Loucy (cell line): ENCODE measurements at regions not wholly inside any gene's neighbourhood (a gene's known extent, or its start where the extent isn't known, plus 50 kb on each side); places are given as distances from the start of the nearest gene placed in this dataset.

Source experiments
- H2AFZ ChIP-seq: fragments of 200-600 bp; sonication (generic); 2 replicates; pipeline ENCODE4 v1.6.0; 2016; ENCODE audit warnings: antibody characterized with exemption, mild to moderate bottlenecking, low read length, moderate library complexity
- H3F3A ChIP-seq: fragments of 200-600 bp; 2 replicates; pipeline ENCODE4 v1.6.0; 2016; ENCODE audit warnings: antibody characterized with exemption, low read depth, mild to moderate bottlenecking
- H3K27me3 ChIP-seq: fragments of 200-600 bp; sonication (generic); 2 replicates; pipeline ENCODE4 v1.6.1; 2014; ENCODE audit warnings: low read length, mild to moderate bottlenecking; ENCODE audit not compliant: insufficient read depth, poor library complexity, severe bottlenecking
- H3K36me3 ChIP-seq: fragments of 200-600 bp; sonication (generic); 2 replicates; pipeline ENCODE4 v1.6.1; 2016; ENCODE audit warnings: low read length; ENCODE audit not compliant: insufficient read depth
- H3K4me1 ChIP-seq: fragments of 200-600 bp; sonication (generic); 2 replicates; pipeline ENCODE4 v1.5.1; 2014; ENCODE audit warnings: low read length, mild to moderate bottlenecking; ENCODE audit not compliant: insufficient read depth, poor library complexity, severe bottlenecking
- H3K4me2 ChIP-seq: fragments of 200-600 bp; sonication (generic); 2 replicates; pipeline ENCODE4 v1.6.0; 2014; ENCODE audit warnings: antibody characterized with exemption, low read length, low read depth, mild to moderate bottlenecking; ENCODE audit not compliant: poor library complexity, severe bottlenecking
- H3K4me3 ChIP-seq: fragments of 200-600 bp; sonication (generic); 2 replicates; pipeline ENCODE4 v1.5.1; 2014; ENCODE audit warnings: low read length, mild to moderate bottlenecking, mixed read lengths; ENCODE audit not compliant: poor library complexity, severe bottlenecking
- H3K79me2 ChIP-seq: fragments of 200-600 bp; sonication (generic); 2 replicates; pipeline ENCODE4 v1.6.1; 2014; ENCODE audit warnings: low read length; ENCODE audit not compliant: insufficient read depth
- H3K9ac ChIP-seq: fragments of 200-600 bp; sonication (generic); 2 replicates; pipeline ENCODE4 v1.6.0; 2014; ENCODE audit warnings: mild to moderate bottlenecking, low read depth, low read length, moderate library complexity; ENCODE audit not compliant: poor library complexity, severe bottlenecking
- H3K9me2 ChIP-seq: fragments of 200-600 bp; sonication (generic); replicated peaks from 2 replicates; pipeline ENCODE4 v1.6.1; 2016; ENCODE audit warnings: low read depth, low read length, mixed read lengths
- H3K9me3 ChIP-seq: fragments of 200-600 bp; sonication (generic); 2 replicates; pipeline ENCODE4 v1.6.1; 2014; ENCODE audit warnings: mild to moderate bottlenecking, antibody characterized with exemption, low read length, low read depth; ENCODE audit not compliant: insufficient read depth
- H4K20me1 ChIP-seq: fragments of 200-600 bp; sonication (generic); 2 replicates; pipeline ENCODE4 v1.6.0; 2014; ENCODE audit warnings: antibody characterized with exemption, low read length, mild to moderate bottlenecking; ENCODE audit not compliant: insufficient read depth, poor library complexity, severe bottlenecking
- CTCF ChIP-seq: fragments of 200-600 bp; sonication (generic); conservative IDR thresholded peaks from 2 replicates; pipeline ENCODE4 v1.5.1; 2014; ENCODE audit warnings: mild to moderate bottlenecking, antibody characterized with exemption, low read length
- EZH2phosphoT487 ChIP-seq: fragments of 200-600 bp; IDR thresholded peaks from 2 replicates; pipeline ENCODE4 v1.6.1; 2018; ENCODE audit warnings: antibody characterized with exemption, mild to moderate bottlenecking, moderate library complexity, borderline replicate concordance

DNA sequence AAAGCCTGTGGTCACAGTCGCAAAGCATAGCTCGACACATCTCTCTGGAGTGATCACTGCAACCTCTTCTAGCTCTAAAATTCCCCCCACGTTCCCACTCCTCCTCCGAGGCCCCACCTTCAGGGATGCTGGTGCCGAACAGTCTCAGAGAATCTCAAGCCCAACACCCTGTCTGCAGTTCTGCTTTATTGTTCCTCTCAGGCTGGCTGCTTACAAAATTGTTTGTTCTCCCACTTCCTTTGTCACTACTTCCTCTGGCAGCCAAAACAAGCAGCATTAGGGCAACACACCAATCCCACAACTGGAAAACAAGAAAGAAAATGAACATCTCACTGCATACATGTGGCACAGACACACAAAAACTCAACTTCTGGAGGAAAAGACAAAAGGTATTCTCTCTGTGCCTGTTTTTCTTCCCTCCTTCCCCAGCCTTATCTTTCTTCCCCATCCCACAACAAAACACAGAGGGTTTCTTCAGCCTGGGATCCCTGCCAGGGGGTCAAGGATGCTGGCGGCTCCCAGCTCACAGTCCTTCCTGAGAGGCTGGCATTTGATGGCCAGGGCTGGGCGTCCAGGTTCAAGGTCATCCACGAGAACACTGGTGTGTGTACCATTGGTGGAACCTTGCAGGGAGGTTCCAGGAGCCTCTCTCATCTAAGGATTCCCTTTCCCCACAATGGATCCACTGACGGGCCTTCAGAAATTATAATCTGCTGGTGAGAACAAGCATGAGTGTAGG, 108.4 kb downstream of the TMCO5A start:
- H4K20me1 ChIP-seq, result no peaks in the 10 kb centered on the region
- no peaks in the 10 kb centered on the region for H3F3A ChIP-seq
- peak overlapping the region; percentile 72 for H2AFZ ChIP-seq
- peak overlapping the region; percentile 2 for H3K9ac ChIP-seq
- no peak overlapping the region for H3K4me3 ChIP-seq
- peaks cover 31% of the 10 kb centered on the region for H3K4me1 ChIP-seq
- H3K9me2 ChIP-seq, result no peaks in the 10 kb centered on the region
- H3K4me2 ChIP-seq, result peak overlapping the region; percentile 65
- no peak for TF ChIP-seq EZH2phosphoT487
- no peak for TF ChIP-seq CTCF
- no peaks in the 10 kb centered on the region for H3K27me3 ChIP-seq
- H3K9me3 ChIP-seq, result no peaks in the 10 kb centered on the region
- H3K36me3 ChIP-seq, result no peaks in the 10 kb centered on the region
- no peaks in the 10 kb centered on the region for H3K79me2 ChIP-seq

DNA sequence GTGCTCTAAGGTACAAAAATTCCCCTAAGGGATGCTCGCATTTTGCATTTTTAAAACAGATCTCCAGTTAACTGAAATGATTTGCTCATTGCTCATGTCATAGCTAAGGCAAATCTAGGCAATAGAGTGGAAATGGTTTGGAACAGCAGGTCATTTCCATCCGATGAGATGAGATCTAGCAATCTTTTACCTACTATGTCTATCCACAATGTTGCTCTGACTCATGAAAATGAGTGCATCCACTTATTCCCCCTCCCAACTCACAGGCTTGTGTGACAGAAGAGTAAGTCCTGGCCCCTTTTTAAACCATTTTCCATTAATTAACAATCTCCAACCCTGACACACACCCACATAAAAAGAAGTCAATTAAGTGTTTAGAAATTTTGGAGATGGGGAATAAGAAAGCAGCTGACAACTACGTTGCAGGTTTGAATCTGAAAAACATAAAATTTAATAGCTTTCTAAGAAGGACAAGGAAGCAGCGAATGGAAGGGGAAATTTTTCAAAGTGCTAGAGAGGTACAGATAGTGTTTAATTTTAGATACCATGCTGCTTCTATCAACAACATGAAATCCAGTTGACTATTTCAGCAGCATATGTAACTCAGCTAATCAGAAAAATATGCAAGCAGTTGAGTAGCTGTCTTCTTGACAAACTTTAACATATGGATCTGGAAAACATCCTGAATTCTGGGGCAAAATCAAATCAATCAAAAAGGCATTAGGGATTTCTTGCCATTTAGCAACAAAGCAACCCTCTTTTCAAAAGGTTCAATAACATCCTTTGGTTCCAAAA, 112.0 kb downstream of the TMCO5A start:
- H4K20me1 ChIP-seq, result no peaks in the 10 kb centered on the region
- no peaks in the 10 kb centered on the region for H3F3A ChIP-seq
- H2AFZ ChIP-seq, result no peak overlapping the region
- no peaks in the 10 kb centered on the region for H3K79me2 ChIP-seq
- no peaks in the 10 kb centered on the region for H3K9me2 ChIP-seq
- H3K4me2 ChIP-seq, result no peak overlapping the region
- H3K9me3 ChIP-seq, result no peaks in the 10 kb centered on the region
- H3K27me3 ChIP-seq, result no peaks in the 10 kb centered on the region
- TF ChIP-seq EZH2phosphoT487 (no peak), CTCF (no peak)
- H3K36me3 ChIP-seq, result no peaks in the 10 kb centered on the region
- H3K9ac ChIP-seq, result no peak overlapping the region
- no peak overlapping the region for H3K4me3 ChIP-seq
- peaks cover 22% of the 10 kb centered on the region for H3K4me1 ChIP-seq

DNA sequence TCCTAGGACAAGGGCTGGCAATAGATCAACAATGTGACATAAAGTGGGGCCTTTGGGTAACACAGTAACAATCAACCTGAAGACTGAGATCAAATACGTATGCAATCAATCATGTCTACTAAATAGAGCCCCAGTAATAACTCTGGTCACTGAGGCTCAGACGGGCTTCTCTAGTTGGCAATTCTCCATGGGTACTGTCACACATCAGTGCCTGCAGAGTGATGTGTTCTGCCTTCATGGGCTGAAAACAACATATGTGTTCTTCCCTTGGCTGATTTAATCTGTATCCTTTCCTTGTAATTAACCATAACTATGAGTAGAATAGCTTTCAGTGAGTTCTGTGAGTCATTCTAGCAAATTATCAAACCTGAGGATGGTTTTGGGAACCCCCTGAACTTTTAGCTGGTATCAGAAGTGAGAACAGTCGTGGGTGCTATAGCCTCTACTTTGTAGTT, 113.6 kb downstream of the TMCO5A start:
- Histone ChIP-seq H3K4me3 (no peak overlapping the region), H4K20me1 (no peaks in the 10 kb centered on the region), H3K9ac (no peak overlapping the region), H3K4me1 (peaks cover 6% of the 10 kb centered on the region), H3K9me3 (no peaks in the 10 kb centered on the region), H3K27me3 (no peaks in the 10 kb centered on the region), H3K9me2 (no peaks in the 10 kb centered on the region), H3F3A (no peaks in the 10 kb centered on the region), H3K79me2 (no peaks in the 10 kb centered on the region), H3K36me3 (no peaks in the 10 kb centered on the region), H3K4me2 (no peak overlapping the region), H2AFZ (no peak overlapping the region)
- TF ChIP-seq CTCF (no peak), EZH2phosphoT487 (no peak)
